Umbilical cord (tissue), 1 donor: ENCODE measurements at regions not wholly inside any gene's neighbourhood (a gene's known extent, or its start where the extent isn't known, plus 50 kb on each side); places are given as distances from the start of the nearest gene placed in this dataset.
"Not testable (repeated sequence)": the region's sequence is repeated elsewhere in the genome, so short reads cannot be mapped to it uniquely, and the experiment has no call there.

ENCODE experiments used
- DNase-seq: peaks from one replicate; pipeline ENCODE4 v3.0.0-alpha.2; 2015; ENCODE audit warnings: low spot score

DNA sequence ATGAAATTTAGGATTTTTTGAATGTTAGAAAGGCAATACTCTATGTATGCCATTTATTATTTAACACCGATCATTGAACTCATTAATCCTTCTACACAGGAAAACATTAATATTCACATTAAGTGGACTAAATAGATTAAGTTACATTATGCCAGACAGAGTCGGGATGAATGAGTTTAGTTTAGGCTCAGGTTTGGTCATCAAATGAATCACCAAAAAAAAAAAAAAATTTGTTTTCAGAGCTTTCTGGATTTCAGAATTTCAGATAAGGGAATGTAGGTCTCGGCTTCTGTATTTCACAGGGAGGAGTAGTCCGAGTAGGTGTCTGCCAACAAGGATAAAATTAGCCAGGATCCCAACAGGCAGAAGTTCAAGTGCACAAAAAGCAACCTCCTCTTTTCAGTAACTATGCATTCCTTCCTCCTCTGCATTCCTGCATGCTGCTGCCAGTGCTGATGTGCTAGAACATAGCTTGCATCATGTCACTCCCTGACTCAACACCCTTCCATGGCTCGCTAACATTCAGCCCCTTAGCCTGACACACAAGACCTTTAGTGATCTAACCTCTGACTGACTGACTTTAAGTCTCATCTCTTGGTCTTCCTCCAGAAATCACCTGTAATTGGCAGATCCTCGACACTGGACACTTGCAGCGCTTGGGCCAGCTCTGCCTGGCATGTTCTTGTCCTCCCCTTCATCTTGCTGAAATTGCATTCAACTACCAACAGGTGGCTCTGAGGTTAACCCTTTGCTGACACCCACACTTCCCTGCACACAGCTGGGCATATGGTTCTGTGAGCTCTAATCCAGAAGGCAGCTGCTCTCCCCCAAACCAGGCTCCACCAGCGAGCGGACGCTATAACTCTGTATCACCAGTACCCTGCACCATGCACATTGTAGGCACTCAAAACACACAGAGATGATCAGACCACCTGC, 145.4 kb upstream of the PROK2 start:
- DNase-seq = peak; percentile 34

DNA sequence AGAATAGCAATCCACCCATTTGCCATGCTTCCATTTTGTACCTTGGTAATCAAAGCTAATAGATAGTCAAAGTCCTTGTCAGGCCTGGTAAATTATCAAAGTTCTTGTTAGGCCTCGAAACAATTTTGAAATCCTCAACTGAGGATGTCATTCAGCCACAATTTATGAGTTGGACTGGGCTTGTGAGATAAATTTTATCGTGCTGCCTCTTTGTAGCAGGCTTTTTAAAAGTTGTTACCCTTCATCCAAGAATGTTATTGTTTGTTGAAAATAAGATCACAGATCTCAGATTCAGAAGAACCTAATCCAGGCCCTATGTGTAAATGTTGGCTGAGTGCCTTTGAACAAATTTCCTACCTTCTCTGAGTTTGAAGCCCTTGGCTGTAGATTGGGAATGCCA, 143.3 kb upstream of the PROK2 start:
- no peak for DNase-seq

DNA sequence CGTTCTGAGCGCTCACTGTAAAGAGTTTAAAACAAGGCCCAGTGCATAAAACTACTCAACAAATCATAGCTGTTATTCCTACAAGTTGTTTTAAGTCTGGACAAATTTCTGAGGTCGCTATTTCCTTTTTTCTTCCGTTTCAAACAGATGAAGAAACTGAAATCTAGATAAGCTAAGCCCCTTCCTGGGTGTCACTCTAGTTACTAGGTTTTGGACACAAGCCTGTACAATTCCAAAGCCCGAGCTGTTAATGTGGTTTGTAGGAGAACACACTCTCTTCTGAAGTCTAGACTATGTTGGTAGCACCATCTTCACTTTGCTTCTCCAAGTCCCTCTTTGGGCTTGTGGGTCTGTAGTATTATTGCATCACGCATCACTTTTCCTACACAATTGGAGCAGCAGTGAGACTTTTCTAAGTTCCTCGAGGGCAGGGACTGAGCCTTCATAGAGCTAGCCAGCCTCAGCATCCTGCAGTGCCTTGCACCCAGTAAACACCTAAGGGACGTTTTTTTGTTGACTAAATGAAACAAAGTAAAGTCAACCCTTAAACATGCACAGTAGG, 142.6 kb upstream of the PROK2 start:
- DNase-seq = no peak

DNA sequence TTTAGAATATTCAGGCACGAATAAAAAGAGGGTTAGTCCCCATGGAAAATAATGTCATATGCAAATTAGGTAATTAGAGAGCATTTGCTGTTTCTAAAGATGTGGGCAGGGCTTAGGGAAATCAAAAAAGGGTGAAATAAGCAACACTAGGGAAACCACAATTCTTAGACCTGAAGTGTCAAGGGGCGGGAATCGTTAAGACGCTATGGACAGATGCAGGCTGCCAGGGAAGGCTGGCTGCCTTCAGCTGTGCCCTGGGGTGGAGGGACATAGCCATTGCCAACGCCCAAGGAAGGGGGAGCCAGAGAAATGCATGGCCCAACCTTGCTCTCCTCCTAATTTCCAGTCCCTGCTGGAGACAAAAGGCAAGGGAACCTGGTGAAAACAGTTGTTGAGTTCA, 141.7 kb upstream of the PROK2 start:
- no peak for DNase-seq

DNA sequence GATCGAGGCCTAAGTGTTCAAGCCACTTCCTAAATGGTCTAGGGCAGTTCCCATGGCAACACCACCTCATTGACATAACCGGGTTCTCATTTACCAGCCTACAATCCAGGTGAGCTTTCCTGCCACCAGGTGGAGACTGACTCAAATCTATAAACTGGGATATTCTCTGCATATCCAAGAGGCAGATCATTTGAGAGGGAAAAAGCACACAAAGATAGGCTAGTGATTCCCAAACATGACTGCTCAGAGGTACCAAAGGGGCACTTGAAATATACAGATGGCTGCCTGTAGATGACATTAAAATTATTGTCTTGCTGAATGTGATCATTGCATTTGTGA, 141.3 kb upstream of the PROK2 start:
- DNase-seq = peak; percentile 20

DNA sequence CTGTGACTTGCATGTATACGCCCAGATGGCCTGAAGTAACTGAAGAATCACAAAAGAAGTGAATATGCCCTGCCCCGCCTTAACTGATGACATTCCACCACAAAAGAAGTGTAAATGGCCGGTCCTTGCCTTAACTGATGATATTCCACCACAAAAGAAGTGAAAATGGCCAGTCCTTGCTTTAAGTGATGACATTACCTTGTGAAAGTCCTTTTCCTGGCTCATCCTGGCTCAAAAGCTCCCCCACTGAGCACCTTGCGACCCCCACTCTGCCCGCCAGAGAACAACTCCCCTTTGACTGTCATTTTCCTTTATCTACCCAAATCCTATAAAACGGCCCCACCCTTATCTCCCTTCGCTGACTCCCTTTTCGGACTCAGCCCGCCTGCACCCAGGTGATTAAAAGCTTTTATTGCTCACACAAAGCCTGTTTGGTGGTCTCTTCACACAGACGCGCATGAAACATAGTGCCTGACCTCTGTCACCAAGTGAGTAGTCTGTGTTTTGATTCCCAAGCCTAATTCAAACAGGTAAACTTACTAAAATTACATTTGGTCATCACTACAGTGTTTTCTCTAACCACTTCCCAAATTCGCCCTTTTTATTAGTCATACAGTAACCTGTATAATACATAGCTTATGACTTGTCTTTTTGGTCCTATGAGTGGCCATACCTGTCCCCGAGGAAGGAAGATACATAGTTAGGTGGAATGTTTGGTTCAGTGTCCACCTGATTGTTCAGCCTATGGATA, 140.7 kb upstream of the PROK2 start:
- DNase-seq = not testable (repeated sequence)

DNA sequence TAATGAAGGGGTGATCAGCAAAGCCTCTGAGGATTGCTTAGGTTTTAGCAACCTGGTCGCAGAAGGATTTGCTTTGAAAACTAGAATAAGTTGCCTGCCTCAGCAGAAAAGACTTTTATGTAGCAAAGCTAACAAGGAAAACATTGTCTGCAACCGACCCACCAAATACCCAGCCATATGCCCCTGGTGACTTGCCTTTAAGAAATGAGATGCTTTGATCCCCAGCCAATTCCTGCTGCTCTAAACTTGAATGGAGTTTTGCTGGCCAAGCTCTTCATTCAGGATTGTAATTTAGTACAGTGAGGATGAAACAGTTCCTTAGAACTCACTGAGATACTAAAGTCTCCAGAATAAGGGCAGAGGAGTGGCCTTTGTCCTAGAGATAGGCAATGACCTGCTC, 139.8 kb upstream of the PROK2 start:
- DNase-seq = peak; percentile 27

DNA sequence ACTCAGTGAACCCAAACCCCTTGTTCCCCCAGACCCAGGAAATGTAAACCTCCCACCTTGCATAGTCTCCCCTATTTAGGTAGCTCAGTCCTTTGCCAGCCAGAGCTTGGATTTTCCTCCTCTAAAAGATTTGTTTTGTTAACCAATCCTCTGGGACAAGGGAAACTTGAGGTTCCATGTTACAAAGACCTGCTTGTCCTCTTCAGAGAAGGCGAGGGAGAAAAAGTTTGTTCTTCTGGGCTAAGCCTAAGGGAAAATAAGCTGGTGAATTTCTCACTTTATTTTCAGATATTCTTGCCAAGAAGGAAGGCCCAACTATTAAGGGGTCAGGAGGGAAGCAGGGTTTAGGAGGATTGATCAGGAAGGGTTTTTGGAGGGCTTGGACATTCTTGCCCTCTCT, 136.1 kb upstream of the PROK2 start:
- no peak for DNase-seq

DNA sequence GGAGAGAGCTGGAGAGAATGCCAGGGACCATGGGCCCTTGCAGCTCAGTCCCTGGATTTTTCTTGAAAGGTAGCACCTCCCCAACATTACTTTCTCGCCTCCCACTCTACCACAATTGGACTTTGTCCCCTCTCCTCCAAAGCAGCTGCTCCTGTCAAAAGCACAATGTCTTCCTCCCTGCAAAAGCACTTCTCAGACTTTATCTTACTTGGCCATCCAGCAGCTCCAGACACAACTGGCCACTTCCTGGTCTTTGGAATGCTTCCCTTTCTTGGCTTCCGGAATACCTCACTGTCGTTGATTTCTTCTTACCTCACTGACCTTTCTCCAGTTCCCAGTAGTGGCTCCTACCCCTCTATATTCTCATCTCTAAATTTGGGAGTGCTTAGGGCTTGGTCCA, 134.6 kb upstream of the PROK2 start:
- DNase-seq = no peak

DNA sequence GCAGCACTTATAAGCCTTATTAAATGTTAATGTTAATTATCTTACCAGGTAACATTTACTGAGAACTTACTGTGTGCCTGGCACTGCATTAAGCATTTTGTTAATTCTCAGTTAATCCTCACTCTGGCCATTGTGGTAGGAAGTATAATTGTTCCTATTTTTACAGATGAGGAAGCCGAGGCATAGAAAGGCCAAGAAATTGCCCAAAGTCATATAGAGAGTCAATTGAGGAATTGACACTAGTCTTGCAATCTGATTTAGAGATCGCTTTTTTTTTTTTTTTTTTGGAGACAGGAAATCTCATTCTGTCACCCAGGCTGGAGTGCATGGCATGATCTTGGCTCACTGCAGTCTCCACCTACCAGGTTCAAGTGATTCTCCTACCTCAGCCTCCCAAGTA, 132.6 kb upstream of the PROK2 start:
- no peak for DNase-seq

DNA sequence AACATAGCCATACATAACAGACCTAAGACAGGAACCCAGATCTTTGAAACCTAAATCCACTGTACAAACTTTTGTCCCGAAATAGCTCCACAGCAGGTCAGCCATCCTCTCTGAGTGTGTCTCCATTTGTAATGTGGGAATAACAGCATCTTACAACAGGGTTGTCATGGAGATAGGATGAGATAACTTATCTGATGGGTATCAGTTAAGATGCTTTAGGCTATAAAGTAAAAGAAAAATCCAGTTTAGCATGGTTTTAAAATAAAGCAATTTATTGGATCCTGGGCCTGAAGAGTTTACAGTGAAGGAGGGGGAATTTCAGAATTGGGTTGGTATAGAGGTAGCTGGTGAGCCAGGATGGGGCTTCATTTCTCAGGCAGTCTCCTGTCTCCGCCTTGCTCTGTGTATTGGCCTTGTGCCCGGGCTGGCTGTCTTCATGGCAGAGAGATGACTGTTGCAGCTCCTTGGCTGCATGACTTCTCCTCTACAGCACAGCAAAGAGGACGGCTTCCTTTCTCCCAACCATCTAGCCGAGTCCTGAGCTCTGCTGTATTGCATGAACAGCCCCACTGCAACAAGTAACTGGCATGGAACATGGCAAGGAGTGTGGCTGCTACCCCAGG, 131.9 kb upstream of the PROK2 start:
- peak; percentile 72 for DNase-seq

DNA sequence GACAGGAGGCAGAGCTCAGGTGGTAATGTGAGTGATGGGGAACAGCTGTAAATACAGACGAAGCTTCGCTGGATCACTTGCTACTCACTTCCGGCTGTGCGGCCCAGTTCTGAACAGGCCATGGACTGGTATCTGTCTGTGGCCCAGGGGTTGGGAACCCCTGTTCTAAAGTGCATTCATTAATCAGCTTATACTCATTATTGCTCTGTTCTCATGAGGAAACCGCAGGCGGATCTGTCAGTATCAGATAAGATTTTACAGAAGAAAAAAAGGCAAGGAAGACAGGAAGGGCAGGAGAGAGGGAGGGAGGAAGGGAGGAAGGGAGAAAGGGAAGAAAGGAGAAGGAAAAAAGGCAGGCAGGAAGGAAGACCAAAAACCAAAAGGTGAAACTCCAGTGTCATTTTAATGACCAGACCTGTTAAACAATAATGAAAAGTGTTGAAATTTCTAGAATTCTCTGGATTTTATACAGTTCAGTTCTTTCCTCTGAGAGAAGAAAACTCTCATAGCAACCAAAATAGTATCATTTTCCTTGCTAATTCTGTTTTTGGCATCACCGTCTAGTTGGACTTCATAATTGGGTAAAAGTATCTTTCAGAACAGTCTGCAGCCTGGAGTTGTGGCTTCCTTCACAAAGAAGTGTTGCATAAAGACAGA, 128.0 kb upstream of the PROK2 start:
- no peak for DNase-seq

DNA sequence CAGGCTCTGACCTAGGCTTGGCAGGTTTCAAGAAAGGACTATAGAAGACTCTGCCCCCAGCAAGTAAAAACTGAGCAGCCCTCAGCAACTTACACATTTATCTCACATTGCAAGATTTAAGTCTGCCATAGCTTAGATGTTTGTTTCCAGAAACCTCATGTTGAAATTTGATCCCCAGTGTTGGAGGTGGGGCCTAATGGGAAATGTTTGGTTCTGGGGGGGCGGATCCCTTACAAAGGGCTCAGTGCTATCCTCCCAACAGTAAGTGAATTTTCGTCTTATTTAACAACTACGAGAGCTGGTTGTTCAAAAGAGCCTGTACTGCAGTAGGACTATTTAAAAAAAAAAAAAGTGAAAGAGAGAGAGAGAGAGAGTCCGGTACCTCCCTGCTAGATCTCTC, 125.2 kb upstream of the PROK2 start:
- DNase-seq = no peak

DNA sequence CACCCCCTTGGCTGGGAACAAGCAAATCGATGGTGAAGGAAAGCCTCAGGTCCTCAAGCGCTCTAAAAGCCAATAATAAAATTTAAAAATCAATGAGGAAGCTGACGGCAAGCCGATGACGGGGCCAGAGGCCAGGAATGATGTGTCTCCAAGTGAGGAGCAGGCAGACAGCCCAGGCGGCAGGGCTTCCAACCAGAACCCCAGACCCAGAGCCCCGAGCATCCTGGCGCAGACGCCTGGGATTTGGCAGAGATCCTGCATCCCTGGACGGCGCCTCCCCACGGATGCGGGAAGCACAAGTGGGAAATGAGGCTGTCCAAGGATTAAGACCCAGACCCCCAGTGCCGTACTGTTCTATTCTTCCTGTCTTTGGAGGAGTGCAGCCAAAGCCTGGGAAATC, 123.0 kb upstream of the PROK2 start:
- no peak for DNase-seq

DNA sequence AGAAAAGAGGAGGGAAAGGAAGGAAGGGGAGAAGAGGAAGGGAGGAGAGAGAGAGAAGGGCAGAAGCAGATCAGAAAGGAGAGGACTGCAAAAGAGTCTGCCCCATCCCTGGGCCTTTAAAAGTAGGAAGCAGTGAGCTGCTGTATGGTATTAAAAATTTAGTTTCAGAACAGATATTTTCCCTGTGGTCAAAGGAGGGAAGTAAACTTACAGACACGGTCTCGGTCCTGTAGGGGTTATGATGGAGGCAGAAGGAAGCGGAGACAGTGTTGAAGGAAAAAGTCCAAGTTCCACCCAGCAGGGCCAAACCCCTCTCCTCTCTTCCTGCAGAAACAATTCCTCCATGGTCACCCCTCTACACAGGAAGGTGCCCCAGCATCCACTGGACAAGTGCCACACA, 122.0 kb upstream of the PROK2 start:
- no peak for DNase-seq

DNA sequence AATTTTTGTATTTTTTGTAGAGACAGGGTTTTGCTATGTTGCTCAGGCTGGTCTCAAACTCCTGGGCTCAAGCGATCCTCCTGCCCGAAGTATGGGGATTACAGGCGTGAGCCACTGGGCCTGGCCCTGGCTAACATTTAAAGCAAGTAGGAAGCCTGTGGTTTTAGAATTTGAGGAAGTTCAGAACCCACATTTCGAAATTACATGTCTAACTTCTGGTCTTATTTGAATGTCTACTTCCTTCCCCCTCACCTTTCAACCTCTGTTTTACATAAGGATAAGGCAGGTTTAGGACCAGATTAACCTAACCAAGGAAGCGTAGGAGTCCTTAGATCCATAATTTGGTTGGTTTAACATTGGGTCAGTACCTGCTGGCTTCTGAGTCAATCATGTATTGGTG, 120.5 kb upstream of the PROK2 start:
- no peak for DNase-seq

DNA sequence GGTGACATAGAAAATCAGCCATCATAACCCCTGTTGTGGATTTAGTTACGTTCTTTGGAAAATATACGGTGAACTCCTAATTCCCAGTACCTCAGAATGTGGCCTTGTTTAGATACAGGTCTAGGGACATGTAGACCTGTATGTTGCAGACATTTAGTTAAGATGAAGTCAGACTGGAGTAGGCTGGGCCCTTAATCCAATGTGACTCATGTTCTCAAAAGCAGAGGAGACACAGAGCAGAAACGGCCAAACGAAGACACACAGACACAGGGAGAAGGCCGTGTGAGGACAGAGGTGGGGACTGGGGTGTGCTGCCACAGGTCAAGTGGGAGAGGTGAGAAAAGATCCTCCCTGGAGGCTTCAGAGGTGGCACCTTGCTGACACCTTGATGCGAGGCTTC, 119.0 kb upstream of the PROK2 start:
- DNase-seq = peak; percentile 17

DNA sequence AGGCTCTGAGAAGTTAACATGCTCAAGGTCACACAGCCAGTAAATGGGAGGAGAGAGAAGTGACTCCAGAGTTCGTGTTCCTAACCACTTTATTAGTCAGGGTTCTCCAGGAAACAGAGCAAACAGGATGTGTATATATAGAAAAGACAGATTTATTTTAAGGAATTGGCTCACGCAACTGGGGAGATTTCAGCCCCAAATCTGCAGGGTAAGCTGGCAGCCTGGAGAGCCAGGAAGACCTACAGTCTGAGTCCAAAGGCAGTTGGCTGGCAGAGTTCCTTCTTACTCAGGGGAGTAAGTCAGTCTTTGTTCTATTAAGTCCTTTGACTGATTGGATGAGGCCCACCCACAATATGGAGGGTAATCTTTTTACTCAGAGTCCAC, 118.2 kb upstream of the PROK2 start:
- DNase-seq = peak; percentile 27

DNA sequence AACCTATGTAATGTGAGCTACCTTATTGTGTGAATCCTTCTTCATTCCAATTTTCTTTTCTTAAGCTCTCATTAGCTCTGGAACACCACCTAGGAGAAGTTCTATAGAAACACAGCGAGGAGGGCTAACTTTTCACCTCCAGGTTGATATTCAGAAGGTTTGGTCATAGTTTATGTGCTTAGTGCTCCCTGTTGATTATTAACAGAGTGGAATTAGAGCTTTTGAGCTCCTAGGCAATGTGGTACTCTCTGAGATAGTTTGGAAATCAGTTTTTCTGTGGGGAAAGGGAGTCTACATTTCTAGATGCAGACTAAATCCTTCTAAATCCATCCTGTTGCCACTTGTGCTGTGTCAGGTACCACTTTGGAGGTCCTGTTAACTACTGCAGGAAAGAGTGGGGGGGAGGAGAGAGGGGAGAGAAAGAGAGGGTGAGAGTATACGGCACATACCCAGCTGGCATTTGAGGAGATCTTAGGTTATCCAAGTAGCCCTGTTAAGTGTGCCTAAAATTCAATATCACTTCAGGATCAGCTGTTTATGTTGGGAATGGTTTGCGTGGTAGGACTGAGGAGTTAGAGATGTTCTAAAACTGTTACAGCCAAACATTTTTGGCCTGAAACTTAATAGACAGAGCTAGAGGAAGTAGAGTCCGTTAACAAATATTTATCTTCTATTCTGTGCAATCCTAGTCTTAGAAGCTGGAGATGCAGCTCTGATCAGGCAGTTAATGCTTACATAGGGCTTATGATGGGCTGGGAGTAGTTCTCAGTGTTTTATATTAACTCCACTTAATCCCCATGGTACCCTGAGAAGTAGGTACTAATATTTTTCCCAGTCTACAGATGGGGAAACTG, 117.5 kb upstream of the PROK2 start:
- no peak for DNase-seq

DNA sequence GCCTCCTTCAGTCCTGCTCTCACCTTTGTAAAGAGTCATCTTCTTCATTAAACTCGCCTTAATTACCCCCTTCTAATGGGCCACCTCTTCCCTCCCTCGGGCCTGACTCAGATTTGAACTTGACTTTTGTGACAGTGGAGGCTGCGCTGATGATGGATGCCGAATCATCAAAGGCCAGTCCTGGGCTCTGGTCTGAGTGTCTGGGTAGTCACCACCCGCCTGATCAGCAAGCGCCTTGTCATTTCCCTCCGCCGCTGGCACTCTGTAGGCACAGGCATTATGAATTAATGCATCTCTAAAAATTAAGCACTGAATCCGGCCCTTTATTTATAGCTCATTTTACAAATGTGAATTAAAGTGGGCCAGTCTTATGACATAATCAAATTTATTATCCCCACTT, 116.7 kb upstream of the PROK2 start:
- DNase-seq = no peak

DNA sequence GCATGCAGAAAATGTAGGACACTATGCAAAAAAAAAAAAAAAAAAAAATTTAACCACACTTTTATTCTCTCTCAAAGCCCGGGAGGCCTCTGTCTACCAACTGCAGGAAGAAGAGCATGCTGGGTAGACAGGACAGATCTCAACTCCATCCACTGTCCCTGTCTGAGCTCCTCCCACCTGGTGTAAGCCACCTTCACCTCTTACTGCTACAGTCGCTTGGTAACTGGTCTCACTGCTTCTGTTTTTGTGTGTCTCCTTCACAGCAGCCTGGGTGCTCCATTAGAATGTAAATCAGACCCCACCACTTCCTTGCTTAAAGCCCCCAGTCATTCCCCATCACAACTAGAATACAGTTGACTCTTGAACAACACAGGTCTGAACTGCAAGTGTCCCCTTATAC, 115.1 kb upstream of the PROK2 start:
- DNase-seq = no peak
